Cardiac fibroblast (primary cell): ENCODE measurements at regions not wholly inside any gene's neighbourhood (a gene's known extent, or its start where the extent isn't known, plus 50 kb on each side); places are given as distances from the start of the nearest gene placed in this dataset.
"Not testable (repeated sequence)": the region's sequence is repeated elsewhere in the genome, so short reads cannot be mapped to it uniquely, and the experiment has no call there.

Source experiments
- DNase-seq, 2 donors: peaks; one replicate each; pipeline versions ENCODE4 v3.0.0 to v3.0.0-alpha.2; 2010; ENCODE audit warnings: low read depth in 2 of 2
- H3K4me3 ChIP-seq, 2 donors: replicated peaks in 1 of 2; 1 replicate in 1 of 2; 2 replicates in 1 of 2; pipeline ENCODE4 v1.5.1; 2011; ENCODE audit warnings: low read depth in 2 of 2, low read length in 2 of 2, mild to moderate bottlenecking in 2 of 2, moderate library complexity in 1 of 2
- TF ChIP-seq, protein P1 (sequence below): IDR thresholded peaks from one replicate; pipeline ENCODE4 v1.5.1; 2011; ENCODE audit warnings: low read depth, mild to moderate bottlenecking, low read length, inconsistent platforms

- TF ChIP-seq, protein P1, sequence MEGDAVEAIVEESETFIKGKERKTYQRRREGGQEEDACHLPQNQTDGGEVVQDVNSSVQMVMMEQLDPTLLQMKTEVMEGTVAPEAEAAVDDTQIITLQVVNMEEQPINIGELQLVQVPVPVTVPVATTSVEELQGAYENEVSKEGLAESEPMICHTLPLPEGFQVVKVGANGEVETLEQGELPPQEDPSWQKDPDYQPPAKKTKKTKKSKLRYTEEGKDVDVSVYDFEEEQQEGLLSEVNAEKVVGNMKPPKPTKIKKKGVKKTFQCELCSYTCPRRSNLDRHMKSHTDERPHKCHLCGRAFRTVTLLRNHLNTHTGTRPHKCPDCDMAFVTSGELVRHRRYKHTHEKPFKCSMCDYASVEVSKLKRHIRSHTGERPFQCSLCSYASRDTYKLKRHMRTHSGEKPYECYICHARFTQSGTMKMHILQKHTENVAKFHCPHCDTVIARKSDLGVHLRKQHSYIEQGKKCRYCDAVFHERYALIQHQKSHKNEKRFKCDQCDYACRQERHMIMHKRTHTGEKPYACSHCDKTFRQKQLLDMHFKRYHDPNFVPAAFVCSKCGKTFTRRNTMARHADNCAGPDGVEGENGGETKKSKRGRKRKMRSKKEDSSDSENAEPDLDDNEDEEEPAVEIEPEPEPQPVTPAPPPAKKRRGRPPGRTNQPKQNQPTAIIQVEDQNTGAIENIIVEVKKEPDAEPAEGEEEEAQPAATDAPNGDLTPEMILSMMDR = no peak
- no peak for DNase-seq
- no peak overlapping the region for H3K4me3 ChIP-seq
Measured at GRCh38 chr12:24639641-24640040, 309.3 kb downstream of the BCAT1 start.

GRCh38 chr12:24632466-24632865 lies 316.4 kb downstream of the BCAT1 start:
- no peak overlapping the region for H3K4me3 ChIP-seq
- DNase-seq = no peak
- TF ChIP-seq, protein P1 = no peak

GRCh38 chr12:24631676-24632426 lies 317.1 kb downstream of the BCAT1 start:
- TF ChIP-seq, protein P1 = no peak
- no peak for DNase-seq
- no peak overlapping the region for H3K4me3 ChIP-seq

- no peak for DNase-seq
- TF ChIP-seq, protein P1 = no peak
- no peak overlapping the region for H3K4me3 ChIP-seq
Measured at GRCh38 chr12:24630856-24631255, 318.0 kb downstream of the BCAT1 start.

- peak in 1 of 2 donors; percentile 15 for DNase-seq
- TF ChIP-seq, protein P1 = peak; percentile 12
- H3K4me3 ChIP-seq = no peak overlapping the region
Measured at GRCh38 chr12:24630446-24630845, 318.5 kb downstream of the BCAT1 start.

- DNase-seq = no peak
- TF ChIP-seq, protein P1 = no peak
- no peak overlapping the region for H3K4me3 ChIP-seq
Measured at GRCh38 chr12:24625103-24625502, 323.8 kb downstream of the BCAT1 start.

GRCh38 chr12:24619954-24620353 lies 328.9 kb downstream of the BCAT1 start:
- not testable (repeated sequence) for H3K4me3 ChIP-seq, DNase-seq
